CD8-positive, alpha-beta memory T cell (primary cell): ENCODE measurements at regions not wholly inside any gene's neighbourhood (a gene's known extent, or its start where the extent isn't known, plus 50 kb on each side); places are given as distances from the start of the nearest gene placed in this dataset.

Experiments used
- CTCF ChIA-PET: fragments of 350-600 bp; sonication (Branson Sonifier 250); formaldehyde crosslinking; loops from one replicate; lab custom pipeline; 2021; ENCODE audit warnings: antibody characterized with exemption; lab: Charles Lee
- POLR2A ChIA-PET: fragments of 350-600 bp; sonication (Branson Sonifier 250); formaldehyde crosslinking; loops from one replicate; lab custom pipeline; 2021; ENCODE audit warnings: antibody characterized with exemption; lab: Charles Lee
- DNase-seq, 5 donors: peaks; one replicate each; pipeline versions ENCODE4 v3.0.0 to v3.0.0-alpha.2; 2020 to 2022; ENCODE audit warnings: mixed read lengths in 1 of 5
- H3K27ac ChIP-seq: one replicate; pipeline ENCODE4 v1.7.0; 2013; ENCODE audit warnings: low read depth, mild to moderate bottlenecking, low read length, moderate library complexity
- H3K27me3 ChIP-seq: 2 replicates; pipeline ENCODE4 v1.7.0; 2013; ENCODE audit warnings: low read length, mild to moderate bottlenecking; ENCODE audit not compliant: insufficient read depth, poor library complexity, severe bottlenecking
- H3K36me3 ChIP-seq: 2 replicates; pipeline ENCODE4 v1.7.0; 2013; ENCODE audit warnings: mild to moderate bottlenecking, low read length, moderate library complexity; ENCODE audit not compliant: insufficient read depth
- H3K4me1 ChIP-seq: 2 replicates; pipeline ENCODE4 v1.7.0; 2013; ENCODE audit warnings: mild to moderate bottlenecking, low read length, moderate library complexity; ENCODE audit not compliant: insufficient read depth
- H3K4me3 ChIP-seq: 2 replicates; pipeline ENCODE4 v1.7.0; 2013; ENCODE audit warnings: mild to moderate bottlenecking, low read length
- H3K9me3 ChIP-seq: 2 replicates; pipeline ENCODE4 v1.7.0; 2013; ENCODE audit warnings: mild to moderate bottlenecking, low read length
- H3K27ac Mint-ChIP-seq, 8 donors: one replicate each; pipeline ENCODE4 v1.8.0; 2020 to 2021; ENCODE audit warnings: mixed read lengths in 8 of 8, mild to moderate bottlenecking in 6 of 8, inconsistent platforms in 3 of 8, moderate library complexity in 3 of 8
- H3K27me3 Mint-ChIP-seq, 2 donors: one replicate each; pipeline ENCODE4 v1.8.0; 2020 to 2021; ENCODE audit warnings: mixed read lengths in 2 of 2, mild to moderate bottlenecking in 1 of 2, moderate library complexity in 1 of 2
- H3K36me3 Mint-ChIP-seq, 3 donors: one replicate each; pipeline ENCODE4 v1.8.0; 2020 to 2021; ENCODE audit warnings: mixed read lengths in 3 of 3, inconsistent platforms in 1 of 3, mild to moderate bottlenecking in 1 of 3
- H3K4me1 Mint-ChIP-seq, 3 donors: one replicate each; pipeline ENCODE4 v1.8.0; 2020 to 2021; ENCODE audit warnings: mixed read lengths in 3 of 3, inconsistent platforms in 1 of 3, mild to moderate bottlenecking in 1 of 3
- H3K4me3 Mint-ChIP-seq, 7 donors: one replicate each; pipeline ENCODE4 v1.8.0; 2020 to 2021; ENCODE audit warnings: mixed read lengths in 7 of 7, mild to moderate bottlenecking in 6 of 7, moderate library complexity in 4 of 7, inconsistent platforms in 2 of 7
- H3K9me3 Mint-ChIP-seq, 5 donors: one replicate each; pipeline ENCODE4 v1.8.0; 2020 to 2022; ENCODE audit warnings: mixed read lengths in 5 of 5, mild to moderate bottlenecking in 3 of 5, moderate library complexity in 2 of 5, inconsistent platforms in 1 of 5

GRCh38 chr12:5251092-5251491 lies 180.8 kb upstream of the NTF3 start:
- H3K36me3 ChIP-seq, result no peaks in the 10 kb centered on the region
- Mint-ChIP-seq H3K27ac (peak overlapping the region in 1 of 8 donors; percentile 15), H3K27me3 (peaks cover 0 to 7% of the 10 kb centered on the region in 2 donors), H3K9me3 (no peaks in the 10 kb centered on the region), H3K4me3 (no peak overlapping the region), H3K36me3 (no peaks in the 10 kb centered on the region), H3K4me1 (no peaks in the 10 kb centered on the region)
- POLR2A ChIA-PET, result no interaction called here
- no peak for DNase-seq
- CTCF ChIA-PET, result no interaction called here
- no peak overlapping the region for H3K27ac ChIP-seq
- no peaks in the 10 kb centered on the region for H3K9me3 ChIP-seq
- no peaks in the 10 kb centered on the region for H3K27me3 ChIP-seq
- no peaks in the 10 kb centered on the region for H3K4me1 ChIP-seq
- H3K4me3 ChIP-seq, result no peak overlapping the region

DNA sequence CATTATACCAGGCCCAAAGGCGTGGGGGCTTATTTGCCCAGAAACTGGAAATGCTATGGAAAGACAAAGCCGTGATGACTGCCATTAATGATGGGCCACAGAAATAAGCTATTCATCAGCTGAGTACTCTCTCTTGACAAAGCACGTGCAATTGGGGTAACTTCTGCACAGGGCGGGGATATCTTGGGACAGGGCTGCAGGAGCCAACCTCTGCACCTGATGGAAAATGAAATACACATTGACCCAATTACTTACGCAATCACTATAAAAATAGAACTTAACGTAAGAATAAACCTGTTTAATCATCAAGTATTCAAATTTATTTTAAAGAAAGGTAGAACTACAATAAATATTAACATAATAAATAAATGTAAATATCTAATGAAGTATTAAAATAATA lies 180.1 kb upstream of the NTF3 start:
- H3K4me1 ChIP-seq, result no peaks in the 10 kb centered on the region
- H3K27ac Mint-ChIP-seq, result no peak overlapping the region
- H3K9me3 Mint-ChIP-seq, result no peaks in the 10 kb centered on the region
- H3K9me3 ChIP-seq, result no peaks in the 10 kb centered on the region
- no peak overlapping the region for H3K4me3 Mint-ChIP-seq
- no peaks in the 10 kb centered on the region for H3K27me3 ChIP-seq
- ChIA-PET CTCF (no interaction called here), POLR2A (no interaction called here)
- no peak overlapping the region for H3K27ac ChIP-seq
- H3K4me3 ChIP-seq, result no peak overlapping the region
- no peaks in the 10 kb centered on the region for H3K36me3 Mint-ChIP-seq
- no peaks in the 10 kb centered on the region for H3K36me3 ChIP-seq
- H3K27me3 Mint-ChIP-seq, result peaks cover 3 to 7% of the 10 kb centered on the region in 2 donors
- H3K4me1 Mint-ChIP-seq, result no peaks in the 10 kb centered on the region
- DNase-seq, result no peak

DNA sequence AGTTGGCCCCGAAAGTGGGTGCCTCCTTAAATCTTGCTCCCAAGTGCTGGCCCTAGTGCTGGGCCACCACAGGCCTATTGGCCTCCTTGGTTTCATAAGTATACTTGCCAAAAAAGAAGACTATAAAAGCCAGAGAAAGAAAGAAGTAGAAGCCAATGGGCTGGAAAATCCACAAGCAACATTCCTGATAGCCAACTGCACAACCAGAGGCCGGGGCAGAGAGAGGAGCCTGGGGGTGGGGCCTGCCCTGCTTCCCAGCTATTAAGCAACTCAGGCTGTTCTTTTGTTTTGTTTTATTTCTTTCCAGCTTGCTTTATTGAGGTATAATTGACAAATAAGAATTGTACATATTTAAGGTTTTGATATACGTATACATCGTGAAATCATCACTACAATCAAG lies 177.2 kb upstream of the NTF3 start:
- no peak overlapping the region for H3K27ac Mint-ChIP-seq
- H3K27me3 ChIP-seq, result no peaks in the 10 kb centered on the region

GRCh38 chr12:5257763-5258495 lies 174.0 kb upstream of the NTF3 start:
- H3K9me3 ChIP-seq, result no peaks in the 10 kb centered on the region
- peaks cover 0 to 2% (median 0%) of the 10 kb centered on the region in 5 donors for H3K9me3 Mint-ChIP-seq
- POLR2A ChIA-PET, result no interaction called here
- H3K27me3 ChIP-seq, result no peaks in the 10 kb centered on the region
- CTCF ChIA-PET, result no interaction called here
- no peaks in the 10 kb centered on the region for H3K4me1 Mint-ChIP-seq
- H3K4me3 Mint-ChIP-seq, result no peak overlapping the region
- H3K36me3 Mint-ChIP-seq, result no peaks in the 10 kb centered on the region
- DNase-seq, result no peak
- no peak overlapping the region for H3K27ac ChIP-seq
- H3K27me3 Mint-ChIP-seq, result peaks cover 2 to 14% of the 10 kb centered on the region in 2 donors
- H3K4me1 ChIP-seq, result no peaks in the 10 kb centered on the region
- H3K4me3 ChIP-seq, result no peak overlapping the region
- no peak overlapping the region for H3K27ac Mint-ChIP-seq
- no peaks in the 10 kb centered on the region for H3K36me3 ChIP-seq

More for the DNA sequence above, 177.2 kb upstream of the NTF3 start:
- Mint-ChIP-seq H3K9me3 (peaks cover 0 to 2% (median 0%) of the 10 kb centered on the region in 5 donors), H3K36me3 (no peaks in the 10 kb centered on the region), H3K27me3 (peaks cover 4 to 14% of the 10 kb centered on the region in 2 donors), H3K4me1 (no peaks in the 10 kb centered on the region), H3K4me3 (no peak overlapping the region)
- Histone ChIP-seq H3K9me3 (no peaks in the 10 kb centered on the region), H3K4me1 (no peaks in the 10 kb centered on the region), H3K4me3 (no peak overlapping the region), H3K36me3 (no peaks in the 10 kb centered on the region), H3K27ac (no peak overlapping the region)
- CTCF ChIA-PET, result no interaction called here
- no peak for DNase-seq
- POLR2A ChIA-PET, result no interaction called here

DNA sequence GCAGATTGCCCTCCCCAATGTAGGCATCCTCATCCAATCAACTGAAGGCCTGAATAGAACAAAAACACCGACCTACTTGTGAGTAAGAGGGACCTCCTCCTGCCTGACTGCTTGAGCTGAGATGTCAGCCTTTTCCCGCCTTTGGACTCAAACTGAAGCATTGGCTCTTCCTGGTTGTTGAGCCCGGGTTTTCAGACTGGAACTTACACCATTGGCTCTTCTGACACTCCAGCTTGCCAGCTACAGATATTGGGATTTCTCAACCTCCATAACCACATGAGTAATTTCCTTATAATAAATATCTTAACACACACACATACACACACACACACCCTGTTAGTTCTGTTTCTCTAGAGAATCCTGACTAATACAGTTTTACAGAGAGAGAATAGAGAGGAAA lies 173.4 kb upstream of the NTF3 start:
- Histone ChIP-seq H3K27me3 (no peaks in the 10 kb centered on the region), H3K9me3 (no peaks in the 10 kb centered on the region), H3K36me3 (no peaks in the 10 kb centered on the region), H3K4me3 (no peak overlapping the region), H3K4me1 (no peaks in the 10 kb centered on the region), H3K27ac (no peak overlapping the region)
- ChIA-PET CTCF (no interaction called here), POLR2A (no interaction called here)
- no peak overlapping the region for H3K27ac Mint-ChIP-seq
- DNase-seq, result no peak
- no peaks in the 10 kb centered on the region for H3K4me1 Mint-ChIP-seq
- no peaks in the 10 kb centered on the region for H3K36me3 Mint-ChIP-seq
- H3K9me3 Mint-ChIP-seq, result peaks cover 0 to 2% (median 0%) of the 10 kb centered on the region in 5 donors
- H3K4me3 Mint-ChIP-seq, result no peak overlapping the region
- peaks cover 2 to 14% of the 10 kb centered on the region in 2 donors for H3K27me3 Mint-ChIP-seq

- Mint-ChIP-seq H3K4me3 (no peak overlapping the region), H3K27ac (no peak overlapping the region), H3K36me3 (no peaks in the 10 kb centered on the region), H3K27me3 (peaks cover 2 to 14% of the 10 kb centered on the region in 2 donors), H3K9me3 (peaks cover 0 to 2% (median 0%) of the 10 kb centered on the region in 5 donors), H3K4me1 (no peaks in the 10 kb centered on the region)
- H3K27me3 ChIP-seq, result no peaks in the 10 kb centered on the region
- no peak overlapping the region for H3K4me3 ChIP-seq
- H3K4me1 ChIP-seq, result no peaks in the 10 kb centered on the region
- ChIA-PET POLR2A (no interaction called here), CTCF (no interaction called here)
- DNase-seq, result no peak
- no peaks in the 10 kb centered on the region for H3K36me3 ChIP-seq
- H3K9me3 ChIP-seq, result no peaks in the 10 kb centered on the region
- H3K27ac ChIP-seq, result no peak overlapping the region
Observed at GRCh38 chr12:5258926-5259325, 173.0 kb upstream of the NTF3 start.

GRCh38 chr12:5259523-5259922 lies 172.4 kb upstream of the NTF3 start:
- CTCF ChIA-PET, result no interaction called here
- Mint-ChIP-seq H3K36me3 (no peaks in the 10 kb centered on the region), H3K4me1 (no peaks in the 10 kb centered on the region), H3K4me3 (no peak overlapping the region), H3K27me3 (peaks cover 1 to 14% of the 10 kb centered on the region in 2 donors), H3K27ac (no peak overlapping the region), H3K9me3 (peaks cover 0 to 2% (median 0%) of the 10 kb centered on the region in 5 donors)
- H3K9me3 ChIP-seq, result no peaks in the 10 kb centered on the region
- H3K27me3 ChIP-seq, result no peaks in the 10 kb centered on the region
- no peak overlapping the region for H3K4me3 ChIP-seq
- no peaks in the 10 kb centered on the region for H3K4me1 ChIP-seq
- H3K36me3 ChIP-seq, result no peaks in the 10 kb centered on the region
- no peak overlapping the region for H3K27ac ChIP-seq
- POLR2A ChIA-PET, result no interaction called here
- DNase-seq, result no peak

DNA sequence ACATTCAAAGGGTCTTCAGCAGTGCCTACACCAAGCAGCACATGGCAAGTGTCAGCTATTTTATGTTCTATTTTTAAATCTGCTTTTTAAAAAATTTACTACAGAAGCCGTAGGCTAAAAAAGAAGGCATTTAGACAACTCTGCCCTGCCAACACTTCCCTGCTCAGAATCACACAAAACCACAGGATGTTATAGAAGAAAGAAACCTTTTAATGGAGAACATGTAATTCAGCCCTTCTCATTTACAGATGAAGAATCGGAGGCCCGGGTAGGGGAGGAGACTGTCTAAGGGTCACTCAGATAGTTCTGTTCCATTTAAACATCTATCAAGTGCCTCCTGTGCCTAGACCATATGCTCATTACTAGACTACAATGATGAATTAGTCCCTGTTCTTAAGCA lies 171.8 kb upstream of the NTF3 start:
- H3K4me3 Mint-ChIP-seq, result no peak overlapping the region
- Histone ChIP-seq H3K4me1 (no peaks in the 10 kb centered on the region), H3K36me3 (no peaks in the 10 kb centered on the region), H3K27me3 (no peaks in the 10 kb centered on the region), H3K9me3 (no peaks in the 10 kb centered on the region), H3K27ac (no peak overlapping the region), H3K4me3 (no peak overlapping the region)
- peaks cover 0 to 14% of the 10 kb centered on the region in 2 donors for H3K27me3 Mint-ChIP-seq
- POLR2A ChIA-PET, result no interaction called here
- CTCF ChIA-PET, result no interaction called here
- no peak overlapping the region for H3K27ac Mint-ChIP-seq
- no peak for DNase-seq
- H3K36me3 Mint-ChIP-seq, result no peaks in the 10 kb centered on the region
- H3K4me1 Mint-ChIP-seq, result no peaks in the 10 kb centered on the region
- H3K9me3 Mint-ChIP-seq, result peaks cover 0 to 2% (median 0%) of the 10 kb centered on the region in 5 donors
